Stimulated activated effector memory CD8-positive, alpha-beta T cell treated with anti-CD3 and anti-CD28 coated beads, Interleukin-12 subunit alpha, Interleukin-12 subunit beta, amount 100 ng/mL, for 72 hours (primary cell): ENCODE measurements at regions not wholly inside any gene's neighbourhood (a gene's known extent, or its start where the extent isn't known, plus 50 kb on each side); places are given as distances from the start of the nearest gene placed in this dataset.

Source experiments
- ATAC-seq: fragments of 150-1000 bp; cut with Tn5 transposase; 2 replicates; pipeline ENCODE4 v1.10.0; 2021
- DNase-seq, 2 donors: peaks; one replicate each; pipeline ENCODE4 v3.0.0; 2021 to 2022; ENCODE audit warnings: low spot score in 2 of 2
- H3K27ac Mint-ChIP-seq: one replicate; pipeline ENCODE4 v1.8.0; 2022; ENCODE audit warnings: mild to moderate bottlenecking, mixed read lengths
- H3K36me3 Mint-ChIP-seq: one replicate; pipeline ENCODE4 v1.8.0; 2022; ENCODE audit warnings: mild to moderate bottlenecking, mixed read lengths
- H3K4me1 Mint-ChIP-seq: one replicate; pipeline ENCODE4 v1.8.0; 2022; ENCODE audit warnings: mixed read lengths
- H3K4me3 Mint-ChIP-seq: one replicate; pipeline ENCODE4 v1.8.0; 2022; ENCODE audit warnings: mild to moderate bottlenecking, mixed read lengths
- H3K9me3 Mint-ChIP-seq: one replicate; pipeline ENCODE4 v1.8.0; 2022; ENCODE audit warnings: mixed read lengths

DNA sequence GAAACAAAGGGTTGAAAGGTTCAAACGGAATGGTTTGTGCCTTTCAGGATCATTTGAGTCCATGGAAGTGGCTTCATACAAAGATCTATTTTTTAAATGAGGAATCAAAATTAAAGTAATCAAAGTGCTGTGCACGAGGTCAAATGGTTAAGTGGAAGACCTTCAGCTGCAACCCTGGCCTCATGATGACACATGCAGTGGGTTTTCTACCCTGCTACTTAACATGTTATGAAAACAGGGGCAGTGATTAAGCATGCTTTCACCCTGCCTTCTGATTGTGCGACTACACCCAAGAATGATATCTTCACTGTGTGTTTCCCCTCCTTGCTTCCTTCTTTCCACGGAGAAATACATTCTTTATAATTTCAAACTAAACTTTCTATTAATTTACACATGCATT lies 604.2 kb downstream of the LRRIQ3 start:
- Mint-ChIP-seq H3K4me1 (no peaks in the 10 kb centered on the region), H3K36me3 (no peaks in the 10 kb centered on the region), H3K27ac (no peak overlapping the region), H3K9me3 (peaks cover 16% of the 10 kb centered on the region), H3K4me3 (no peak overlapping the region)
- DNase-seq (no peak), ATAC-seq (no peak)

DNA sequence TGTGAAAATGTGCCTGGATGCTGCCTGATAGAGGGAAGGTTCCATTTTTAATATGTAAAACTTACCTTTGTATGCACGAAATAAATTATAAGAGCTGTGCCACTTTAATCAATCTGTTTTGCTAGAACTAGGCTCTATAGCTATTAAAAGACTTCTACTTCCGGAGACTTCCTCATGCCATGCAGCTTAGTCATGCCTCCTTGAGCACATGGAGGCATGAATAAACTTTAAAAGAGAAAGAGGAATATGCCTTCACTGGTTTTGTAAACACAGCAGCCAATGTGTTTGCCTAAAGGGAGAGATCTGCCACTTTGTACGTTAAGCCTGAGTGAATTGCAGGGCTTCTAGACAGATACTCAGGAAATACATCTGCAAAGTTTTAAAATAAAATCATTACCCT lies 604.6 kb downstream of the LRRIQ3 start:
- peaks cover 15% of the 10 kb centered on the region for H3K9me3 Mint-ChIP-seq
- no peak overlapping the region for H3K27ac Mint-ChIP-seq
- no peak overlapping the region for H3K4me3 Mint-ChIP-seq
- no peaks in the 10 kb centered on the region for H3K36me3 Mint-ChIP-seq
- ATAC-seq (no peak), DNase-seq (no peak)
- H3K4me1 Mint-ChIP-seq: no peaks in the 10 kb centered on the region

DNA sequence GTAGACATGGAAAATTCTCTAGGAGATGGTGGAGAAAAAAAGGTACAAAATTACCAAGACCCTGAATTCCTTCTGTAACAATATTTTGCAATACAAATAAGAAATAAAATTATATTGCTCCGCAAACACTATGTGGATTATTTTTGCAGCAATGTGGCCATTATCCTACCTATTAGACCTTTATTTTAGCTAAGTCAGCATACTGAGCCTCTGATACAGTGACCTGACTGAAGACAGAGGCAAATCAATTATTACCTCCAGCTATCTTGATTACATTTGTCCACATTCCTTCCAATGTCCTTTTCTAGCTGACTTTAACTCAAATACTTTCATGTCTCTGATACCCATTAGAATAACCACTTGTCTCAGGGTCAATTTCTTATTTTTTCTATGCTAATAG lies 610.9 kb downstream of the LRRIQ3 start:
- DNase-seq (no peak), ATAC-seq (no peak)
- no peaks in the 10 kb centered on the region for H3K4me1 Mint-ChIP-seq
- peaks cover 17% of the 10 kb centered on the region for H3K9me3 Mint-ChIP-seq
- no peak overlapping the region for H3K27ac Mint-ChIP-seq
- no peak overlapping the region for H3K4me3 Mint-ChIP-seq
- no peaks in the 10 kb centered on the region for H3K36me3 Mint-ChIP-seq

GRCh38 chr1:73577206-73577605 lies 620.8 kb downstream of the LRRIQ3 start:
- no peak overlapping the region for H3K4me3 Mint-ChIP-seq
- ATAC-seq (no peak), DNase-seq (no peak)
- H3K9me3 Mint-ChIP-seq: peaks cover 24% of the 10 kb centered on the region
- H3K4me1 Mint-ChIP-seq: no peaks in the 10 kb centered on the region
- no peak overlapping the region for H3K27ac Mint-ChIP-seq
- H3K36me3 Mint-ChIP-seq: no peaks in the 10 kb centered on the region

DNA sequence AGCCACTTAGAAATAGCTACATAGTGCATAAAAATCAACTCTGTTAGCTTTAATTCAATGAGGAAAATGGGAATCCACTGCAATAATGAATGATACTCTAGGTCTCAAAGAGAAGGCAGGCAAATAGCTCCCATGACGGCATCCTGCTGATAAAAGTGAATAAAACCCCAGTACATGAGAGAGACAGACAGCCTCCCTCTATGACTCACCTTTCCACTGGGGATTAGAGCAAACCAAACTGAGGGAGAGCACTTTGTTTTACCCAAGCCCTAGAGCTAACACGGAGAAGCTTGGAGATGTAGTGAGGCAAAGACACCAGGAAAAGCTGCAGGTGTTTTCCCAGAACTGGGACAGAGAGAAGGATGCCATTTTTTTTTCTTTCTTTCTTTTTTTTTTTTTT lies 621.9 kb downstream of the LRRIQ3 start:
- DNase-seq (no peak), ATAC-seq (no peak)
- no peak overlapping the region for H3K4me3 Mint-ChIP-seq
- no peaks in the 10 kb centered on the region for H3K36me3 Mint-ChIP-seq
- H3K9me3 Mint-ChIP-seq: peaks cover 21% of the 10 kb centered on the region
- no peaks in the 10 kb centered on the region for H3K4me1 Mint-ChIP-seq
- H3K27ac Mint-ChIP-seq: no peak overlapping the region

GRCh38 chr1:73564294-73564693 lies 633.7 kb downstream of the LRRIQ3 start:
- Mint-ChIP-seq H3K4me1 (no peaks in the 10 kb centered on the region), H3K27ac (no peak overlapping the region), H3K36me3 (no peaks in the 10 kb centered on the region), H3K4me3 (no peak overlapping the region), H3K9me3 (peaks cover 19% of the 10 kb centered on the region)
- ATAC-seq (no peak), DNase-seq (no peak)

DNA sequence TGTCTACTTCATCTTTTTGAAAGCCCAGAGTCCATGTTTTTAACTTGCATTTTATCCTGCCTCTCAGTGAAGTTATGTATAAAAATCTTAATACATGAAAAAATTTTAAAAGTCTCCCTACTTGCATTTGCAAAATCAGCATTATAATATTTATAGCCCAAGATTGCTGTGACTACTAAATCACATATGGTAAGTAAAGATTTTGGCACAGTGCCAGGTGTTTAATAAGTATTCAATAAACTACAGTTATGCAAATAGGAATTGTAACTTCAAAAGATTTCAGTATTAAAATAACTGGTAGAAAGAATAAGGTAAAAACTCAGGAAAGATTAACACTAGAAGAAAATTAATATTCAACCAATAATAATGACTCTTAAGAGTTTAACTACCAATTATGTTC lies 641.7 kb downstream of the LRRIQ3 start:
- H3K4me1 Mint-ChIP-seq: no peaks in the 10 kb centered on the region

GRCh38 chr1:73537400-73537799 lies 660.6 kb downstream of the LRRIQ3 start:
- DNase-seq: no peak
- Mint-ChIP-seq H3K4me1 (no peaks in the 10 kb centered on the region), H3K4me3 (no peak overlapping the region), H3K36me3 (no peaks in the 10 kb centered on the region), H3K9me3 (peaks cover 22% of the 10 kb centered on the region), H3K27ac (no peak overlapping the region)
- ATAC-seq: peak; percentile 13

More for the DNA sequence above, 641.7 kb downstream of the LRRIQ3 start:
- DNase-seq: no peak
- no peak for ATAC-seq
- Mint-ChIP-seq H3K9me3 (peaks cover 25% of the 10 kb centered on the region), H3K4me3 (no peak overlapping the region), H3K36me3 (no peaks in the 10 kb centered on the region), H3K27ac (no peak overlapping the region)

DNA sequence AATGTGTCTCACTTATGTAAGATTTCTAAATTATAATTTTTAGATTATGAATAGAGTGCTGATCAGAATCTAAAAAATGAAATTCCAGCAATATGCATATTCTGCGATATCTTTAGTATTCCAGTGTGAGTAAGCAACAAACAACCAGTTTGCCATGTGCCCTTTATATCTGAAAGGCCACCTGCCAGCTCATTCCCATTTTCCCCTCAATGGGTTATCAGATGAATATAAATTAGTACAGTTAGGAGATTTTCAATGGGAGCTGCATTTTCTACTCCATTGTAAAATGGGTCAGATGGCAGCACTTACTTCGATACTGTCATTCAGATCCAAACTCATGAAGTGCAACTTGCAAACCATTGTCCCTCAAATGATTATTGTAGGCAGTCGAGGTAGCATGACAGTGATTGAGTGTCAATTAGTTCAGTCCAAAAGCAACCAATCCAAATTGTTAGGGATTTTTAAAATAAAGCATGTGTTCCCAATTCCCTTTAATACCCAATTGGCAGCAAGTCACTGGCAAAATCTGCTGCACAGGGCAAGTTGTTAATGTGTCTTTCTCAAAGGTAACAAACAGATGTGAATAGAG lies 680.3 kb downstream of the LRRIQ3 start:
- no peak overlapping the region for H3K4me3 Mint-ChIP-seq
- no peaks in the 10 kb centered on the region for H3K36me3 Mint-ChIP-seq
- H3K27ac Mint-ChIP-seq: no peak overlapping the region
- no peak for DNase-seq
- no peak for ATAC-seq
- no peaks in the 10 kb centered on the region for H3K4me1 Mint-ChIP-seq
- H3K9me3 Mint-ChIP-seq: peaks cover 2% of the 10 kb centered on the region

DNA sequence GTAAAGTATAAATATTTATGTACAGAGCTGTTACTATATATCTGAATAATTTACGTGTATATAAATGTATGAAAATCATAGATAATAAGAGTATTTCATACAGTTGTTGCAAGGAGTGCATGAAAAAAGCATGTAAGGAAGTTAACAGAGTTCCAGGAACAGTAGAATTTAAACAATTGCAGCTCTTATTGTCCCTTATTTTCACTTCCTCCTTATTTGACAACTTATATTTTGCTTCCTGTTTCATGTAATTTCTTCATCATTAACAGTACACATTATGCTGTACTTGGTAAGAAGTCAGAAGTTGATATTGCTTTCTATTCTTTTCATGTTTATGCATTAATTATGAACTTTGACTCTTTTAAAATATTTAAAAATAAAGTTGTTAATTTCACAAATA lies 681.5 kb downstream of the LRRIQ3 start:
- Mint-ChIP-seq H3K27ac (no peak overlapping the region), H3K36me3 (no peaks in the 10 kb centered on the region), H3K4me1 (no peaks in the 10 kb centered on the region), H3K4me3 (no peak overlapping the region), H3K9me3 (peaks cover 7% of the 10 kb centered on the region)
- DNase-seq (no peak), ATAC-seq (no peak)

GRCh38 chr1:73511038-73511437 lies 686.9 kb downstream of the LRRIQ3 start:
- ATAC-seq (no peak), DNase-seq (no peak)
- H3K27ac Mint-ChIP-seq: no peak overlapping the region
- no peaks in the 10 kb centered on the region for H3K4me1 Mint-ChIP-seq
- no peak overlapping the region for H3K4me3 Mint-ChIP-seq
- peaks cover 10% of the 10 kb centered on the region for H3K9me3 Mint-ChIP-seq
- H3K36me3 Mint-ChIP-seq: no peaks in the 10 kb centered on the region

DNA sequence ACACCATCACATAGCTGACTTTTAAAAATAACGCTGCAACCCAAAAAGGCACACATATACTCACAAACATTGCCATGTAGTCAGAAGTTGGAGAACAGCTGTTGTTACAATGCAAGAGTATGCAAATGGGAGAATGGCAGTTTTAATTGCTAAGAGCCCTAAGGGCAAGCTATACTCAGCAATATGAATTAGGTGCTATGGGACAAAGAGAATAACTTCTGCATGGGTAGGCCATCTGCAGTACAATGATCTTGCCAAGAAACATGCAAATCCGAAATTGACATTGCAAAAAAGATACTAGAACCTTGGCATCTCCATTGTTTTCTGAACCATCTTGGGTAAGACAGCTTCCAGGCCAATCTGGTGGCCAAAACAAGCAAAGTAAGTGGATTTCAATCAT lies 697.8 kb downstream of the LRRIQ3 start:
- ATAC-seq: no peak
- H3K4me3 Mint-ChIP-seq: no peak overlapping the region

GRCh38 chr1:73499671-73500070 lies 698.3 kb downstream of the LRRIQ3 start:
- Mint-ChIP-seq H3K36me3 (no peaks in the 10 kb centered on the region), H3K4me3 (no peak overlapping the region)

More for the DNA sequence above, 697.8 kb downstream of the LRRIQ3 start:
- no peaks in the 10 kb centered on the region for H3K4me1 Mint-ChIP-seq
- H3K27ac Mint-ChIP-seq: no peak overlapping the region
- H3K9me3 Mint-ChIP-seq: peaks cover 23% of the 10 kb centered on the region
- DNase-seq: no peak
- no peaks in the 10 kb centered on the region for H3K36me3 Mint-ChIP-seq

DNA sequence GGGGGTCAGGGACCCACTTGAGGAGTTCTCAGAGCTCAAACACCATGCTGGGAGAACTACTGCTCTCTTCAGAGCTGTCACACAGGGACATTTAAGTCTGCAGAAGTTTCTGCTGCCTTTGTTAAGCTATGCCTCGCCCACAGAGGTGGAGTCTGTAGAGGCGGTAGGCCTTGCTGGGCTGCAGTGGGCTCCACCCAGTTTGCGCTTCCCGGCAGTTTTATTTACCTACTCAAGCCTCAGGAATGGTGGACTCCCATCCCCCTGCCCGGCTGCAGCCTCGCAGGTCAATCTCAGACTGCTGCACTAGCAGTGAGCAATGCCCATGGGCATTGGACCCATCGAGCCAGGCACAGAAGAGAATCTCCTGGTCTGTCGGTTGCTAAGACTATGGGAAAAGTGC lies 706.4 kb downstream of the LRRIQ3 start:
- no peak overlapping the region for H3K27ac Mint-ChIP-seq

More at GRCh38 chr1:73499671-73500070, 698.3 kb downstream of the LRRIQ3 start:
- Mint-ChIP-seq H3K9me3 (peaks cover 23% of the 10 kb centered on the region), H3K4me1 (no peaks in the 10 kb centered on the region), H3K27ac (no peak overlapping the region)
- ATAC-seq: no peak
- DNase-seq: no peak

DNA sequence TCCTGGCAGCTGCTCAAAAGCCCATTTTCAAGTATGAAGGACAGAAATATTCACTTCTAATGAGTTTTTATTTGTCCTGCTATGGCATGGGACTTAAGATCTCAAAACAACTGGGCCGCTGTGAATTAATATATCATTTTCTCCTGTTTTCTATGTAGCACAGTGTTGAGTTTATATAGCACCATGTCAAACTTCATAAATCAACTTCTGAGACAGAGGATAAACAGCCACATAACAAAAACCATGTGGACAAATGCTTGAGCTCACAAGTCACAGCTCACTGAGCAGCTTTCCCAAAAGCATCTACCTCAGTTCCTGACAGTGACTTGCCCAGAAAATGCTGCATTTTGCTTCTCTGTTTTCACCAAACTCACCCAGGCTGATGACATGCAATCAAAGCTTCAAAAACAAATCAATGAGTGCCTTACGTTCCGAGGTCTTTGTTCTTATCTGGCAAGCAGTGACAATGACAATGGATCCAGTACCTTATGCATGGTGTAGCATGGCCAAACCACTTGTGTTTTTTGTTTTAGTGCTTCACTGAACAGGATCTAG lies 722.6 kb downstream of the LRRIQ3 start:
- no peaks in the 10 kb centered on the region for H3K36me3 Mint-ChIP-seq
- DNase-seq (no peak), ATAC-seq (no peak)
- H3K4me3 Mint-ChIP-seq: no peak overlapping the region
- H3K4me1 Mint-ChIP-seq: no peaks in the 10 kb centered on the region
- peaks cover 7% of the 10 kb centered on the region for H3K9me3 Mint-ChIP-seq
- no peak overlapping the region for H3K27ac Mint-ChIP-seq

More for the DNA sequence above, 706.4 kb downstream of the LRRIQ3 start:
- Mint-ChIP-seq H3K4me3 (no peak overlapping the region), H3K9me3 (peaks cover 16% of the 10 kb centered on the region), H3K36me3 (no peaks in the 10 kb centered on the region), H3K4me1 (no peaks in the 10 kb centered on the region)
- DNase-seq: no peak
- ATAC-seq: no peak

- peaks cover 9% of the 10 kb centered on the region for H3K9me3 Mint-ChIP-seq
- no peaks in the 10 kb centered on the region for H3K36me3 Mint-ChIP-seq
- no peak overlapping the region for H3K4me3 Mint-ChIP-seq
- ATAC-seq (no peak), DNase-seq (no peak)
- H3K27ac Mint-ChIP-seq: no peak overlapping the region
- no peaks in the 10 kb centered on the region for H3K4me1 Mint-ChIP-seq
These were observed 725.2 kb downstream of the LRRIQ3 start for GRCh38 chr1:73472810-73473209.
